Fibroblast of lung (primary cell): ENCODE measurements at regions not wholly inside any gene's neighbourhood (a gene's known extent, or its start where the extent isn't known, plus 50 kb on each side); places are given as distances from the start of the nearest gene placed in this dataset.

Experiments
- CTCF ChIP-seq, 2 donors: IDR thresholded peaks in 1 of 2; conservative IDR thresholded peaks in 1 of 2; 1 replicate in 1 of 2; 2 replicates in 1 of 2; pipeline ENCODE4 v1.5.1; 2011 to 2012; ENCODE audit warnings: low read length in 2 of 2, control low read depth in 1 of 2, inconsistent platforms in 1 of 2, low read depth in 1 of 2, mild to moderate bottlenecking in 1 of 2
- EZH2 ChIP-seq: IDR thresholded peaks from 2 replicates; pipeline ENCODE4 v1.5.1; 2012; ENCODE audit warnings: low read length, control low read depth, mild to moderate bottlenecking; ENCODE audit errors: missing control alignments

DNA sequence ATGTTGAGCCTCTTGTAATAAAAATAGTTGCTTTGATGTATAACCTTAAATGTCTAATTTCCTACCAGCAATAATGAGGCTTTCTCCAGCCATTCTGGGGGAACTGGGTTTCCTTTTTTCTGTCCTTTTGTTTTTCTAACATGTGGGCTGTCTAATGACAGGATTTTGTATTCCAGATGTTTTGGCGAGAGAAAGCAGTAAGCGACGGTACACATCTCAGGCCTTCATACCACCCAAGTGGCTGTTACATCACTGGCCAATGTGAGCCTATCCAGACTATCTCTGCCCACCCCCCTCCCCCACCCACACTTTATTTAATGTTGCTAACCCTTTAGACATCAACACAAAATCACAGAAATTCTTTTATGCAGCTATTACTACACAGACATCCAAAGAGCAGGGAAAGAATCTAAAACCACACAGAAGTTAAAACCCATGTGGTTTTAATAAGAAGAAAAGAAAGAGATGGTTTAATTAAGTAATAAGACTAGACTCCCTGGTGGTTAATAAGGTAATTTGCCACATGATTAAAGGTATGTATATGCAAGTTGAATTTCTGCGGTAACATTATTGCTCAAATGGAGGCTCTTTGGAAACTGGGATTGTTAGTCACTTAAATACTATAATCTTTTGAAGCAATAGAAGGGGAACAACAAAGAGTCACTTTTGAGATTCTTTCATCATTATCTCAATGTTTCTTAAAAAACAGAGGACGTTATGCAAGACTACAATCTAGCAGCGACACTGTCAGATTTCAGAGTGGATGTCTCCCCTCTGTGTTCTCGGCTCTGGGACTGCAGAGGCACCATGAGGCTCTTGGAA is 365.1 kb downstream of the ENC1 start:
- TF ChIP-seq CTCF (conservative IDR thresholded peaks at IDR 0.05 in 1 of 2, IDR thresholded peaks at IDR 0.05 in 1 of 2; ENCODE audit: low read depth in 1 of 2, low read length in 2 of 2) (no peak), EZH2 (no peak)
